ENCODE measurements at regions not wholly inside any gene's neighbourhood (a gene's known extent, or its start where the extent isn't known, plus 50 kb on each side); places are given as distances from the start of the nearest gene placed in this dataset.

- Histone ChIP-seq H3K9me3 (ENCODE audit: low read depth, low read length, poor library complexity, severe bottlenecking) (no peaks in the 10 kb centered on the region), H3K36me3 (ENCODE audit: insufficient read depth, low read length, poor library complexity, severe bottlenecking) (no peaks in the 10 kb centered on the region), H3K27ac (ENCODE audit: low read depth, low read length, poor library complexity, severe bottlenecking) (no peak overlapping the region), H3K27me3 (replicated peaks; ENCODE audit: insufficient read depth, low read depth, low read length, poor library complexity) (peaks cover 16% of the 10 kb centered on the region), H3K4me1 (ENCODE audit: insufficient read depth, low read length, poor library complexity, severe bottlenecking) (no peaks in the 10 kb centered on the region), H3K4me3 (ENCODE audit: low read depth, low read length, poor library complexity, severe bottlenecking) (no peak overlapping the region)
- intact Hi-C loops (cut with micrococcal nuclease; ENCODE audit: unreplicated experiment) = no loop called here
- no peak for TF ChIP-seq EZH2 (IDR thresholded peaks at IDR 0.05; ENCODE audit: borderline replicate concordance, low read depth, low read length, poor library complexity, severe bottlenecking)
- TF ChIP-seq CTCF (conservative IDR thresholded peaks at IDR 0.05; ENCODE audit: low read depth, low read length) = no peak
- ChIA-PET CTCF (no interaction called here), POLR2A (ENCODE audit: low non-redundant PET) (no interaction called here)
- DNase-seq (ENCODE audit: low spot score) = no peak
- no TSS peak for BruUV-seq (replicated peaks)
Measured at GRCh38 chr5:60369391-60369790, 330.6 kb downstream of the DEPDC1B start.

- H3K27ac ChIP-seq (ENCODE audit: low read depth, low read length, poor library complexity, severe bottlenecking) = no peak overlapping the region
Measured at GRCh38 chr5:60368100-60368499, 331.9 kb downstream of the DEPDC1B start.

GRCh38 chr5:60366489-60366888 lies 333.5 kb downstream of the DEPDC1B start:
- Histone ChIP-seq H3K4me3 (ENCODE audit: low read depth, low read length, poor library complexity, severe bottlenecking) (no peak overlapping the region), H3K4me1 (ENCODE audit: insufficient read depth, low read length, poor library complexity, severe bottlenecking) (no peaks in the 10 kb centered on the region), H3K9me3 (ENCODE audit: low read depth, low read length, poor library complexity, severe bottlenecking) (no peaks in the 10 kb centered on the region), H3K36me3 (ENCODE audit: insufficient read depth, low read length, poor library complexity, severe bottlenecking) (no peaks in the 10 kb centered on the region), H3K27me3 (replicated peaks; ENCODE audit: insufficient read depth, low read depth, low read length, poor library complexity) (peaks cover 25% of the 10 kb centered on the region), H3K27ac (ENCODE audit: low read depth, low read length, poor library complexity, severe bottlenecking) (no peak overlapping the region)
- intact Hi-C loops (cut with micrococcal nuclease; ENCODE audit: unreplicated experiment) = no loop called here
- DNase-seq (ENCODE audit: low spot score) = no peak
- CTCF ChIA-PET = no interaction called here
- TF ChIP-seq CTCF (conservative IDR thresholded peaks at IDR 0.05; ENCODE audit: low read depth, low read length) = no peak
- TF ChIP-seq EZH2 (IDR thresholded peaks at IDR 0.05; ENCODE audit: borderline replicate concordance, low read depth, low read length, poor library complexity, severe bottlenecking) = no peak
- BruUV-seq (replicated peaks) = no TSS peak
- POLR2A ChIA-PET (ENCODE audit: low non-redundant PET) = no interaction called here

More at GRCh38 chr5:60368100-60368499, 331.9 kb downstream of the DEPDC1B start:
- TF ChIP-seq EZH2 (IDR thresholded peaks at IDR 0.05; ENCODE audit: borderline replicate concordance, low read depth, low read length, poor library complexity, severe bottlenecking) (no peak), CTCF (conservative IDR thresholded peaks at IDR 0.05; ENCODE audit: low read depth, low read length) (no peak)
- ChIA-PET POLR2A (ENCODE audit: low non-redundant PET) (no interaction called here), CTCF (no interaction called here)
- intact Hi-C loops (cut with micrococcal nuclease; ENCODE audit: unreplicated experiment) = no loop called here
- no TSS peak for BruUV-seq (replicated peaks)
- peaks cover 20% of the 10 kb centered on the region for H3K27me3 ChIP-seq (replicated peaks; ENCODE audit: insufficient read depth, low read depth, low read length, poor library complexity)
- H3K4me1 ChIP-seq (ENCODE audit: insufficient read depth, low read length, poor library complexity, severe bottlenecking) = no peaks in the 10 kb centered on the region
- no peaks in the 10 kb centered on the region for H3K36me3 ChIP-seq (ENCODE audit: insufficient read depth, low read length, poor library complexity, severe bottlenecking)
- DNase-seq (ENCODE audit: low spot score) = no peak
- H3K9me3 ChIP-seq (ENCODE audit: low read depth, low read length, poor library complexity, severe bottlenecking) = no peaks in the 10 kb centered on the region
- no peak overlapping the region for H3K4me3 ChIP-seq (ENCODE audit: low read depth, low read length, poor library complexity, severe bottlenecking)

All from A673 (cell line).